MM.1S (cell line): ENCODE measurements at regions not wholly inside any gene's neighbourhood (a gene's known extent, or its start where the extent isn't known, plus 50 kb on each side); places are given as distances from the start of the nearest gene placed in this dataset.

Experiments used
- EZH2 ChIP-seq: fragments of 300-600 bp; sonication (generic); optimal IDR thresholded peaks from 2 replicates; pipeline ENCODE3; 2017; ENCODE audit warnings: low read depth, mild to moderate bottlenecking, antibody characterized with exemption, low read length, mixed read lengths
- EZH2phosphoT487 ChIP-seq: fragments of 300-600 bp; sonication (generic); IDR thresholded peaks from 2 replicates; pipeline ENCODE4 v1.6.1; 2018; ENCODE audit warnings: antibody characterized with exemption, low read length
- TF ChIP-seq, protein P1 (sequence below): fragments of 300-600 bp; sonication (generic); IDR thresholded peaks from 2 replicates; pipeline ENCODE4 v1.5.1; 2016; ENCODE audit warnings: antibody characterized with exemption, low read length, mixed read lengths

DNA sequence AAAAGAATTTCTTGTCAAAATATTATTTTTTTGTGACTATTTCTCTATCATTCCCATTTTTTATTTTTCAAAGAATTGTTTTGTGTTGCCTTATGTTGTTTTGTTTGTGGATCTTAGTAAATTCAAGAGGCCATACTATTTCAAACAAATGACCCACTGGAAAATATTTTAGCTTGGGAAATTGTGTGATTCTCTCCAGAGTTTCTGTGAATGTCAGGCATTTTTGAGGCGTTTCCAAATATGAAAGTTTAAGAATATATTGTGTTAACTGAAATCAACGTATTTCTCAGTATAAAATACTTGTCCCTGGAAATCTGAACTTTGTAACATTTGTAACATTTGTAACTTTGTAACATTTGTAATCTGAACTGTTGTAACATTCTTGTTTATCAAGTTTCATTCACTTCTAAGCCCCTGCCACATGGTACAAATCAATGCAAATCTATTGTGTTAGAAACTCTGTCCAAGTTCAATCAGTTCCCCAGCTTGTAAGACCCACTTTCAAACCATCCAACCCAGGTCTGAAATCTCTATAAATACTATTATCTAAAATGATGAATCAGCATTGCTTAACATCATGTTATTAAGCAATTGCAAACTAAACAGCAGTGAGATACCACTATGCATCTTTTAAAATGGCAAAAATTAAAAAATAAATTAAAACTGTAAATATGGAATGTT, 465.4 kb upstream of the GRID2 start:
- TF ChIP-seq, protein P1, sequence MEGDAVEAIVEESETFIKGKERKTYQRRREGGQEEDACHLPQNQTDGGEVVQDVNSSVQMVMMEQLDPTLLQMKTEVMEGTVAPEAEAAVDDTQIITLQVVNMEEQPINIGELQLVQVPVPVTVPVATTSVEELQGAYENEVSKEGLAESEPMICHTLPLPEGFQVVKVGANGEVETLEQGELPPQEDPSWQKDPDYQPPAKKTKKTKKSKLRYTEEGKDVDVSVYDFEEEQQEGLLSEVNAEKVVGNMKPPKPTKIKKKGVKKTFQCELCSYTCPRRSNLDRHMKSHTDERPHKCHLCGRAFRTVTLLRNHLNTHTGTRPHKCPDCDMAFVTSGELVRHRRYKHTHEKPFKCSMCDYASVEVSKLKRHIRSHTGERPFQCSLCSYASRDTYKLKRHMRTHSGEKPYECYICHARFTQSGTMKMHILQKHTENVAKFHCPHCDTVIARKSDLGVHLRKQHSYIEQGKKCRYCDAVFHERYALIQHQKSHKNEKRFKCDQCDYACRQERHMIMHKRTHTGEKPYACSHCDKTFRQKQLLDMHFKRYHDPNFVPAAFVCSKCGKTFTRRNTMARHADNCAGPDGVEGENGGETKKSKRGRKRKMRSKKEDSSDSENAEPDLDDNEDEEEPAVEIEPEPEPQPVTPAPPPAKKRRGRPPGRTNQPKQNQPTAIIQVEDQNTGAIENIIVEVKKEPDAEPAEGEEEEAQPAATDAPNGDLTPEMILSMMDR, result no peak
- TF ChIP-seq EZH2 (no peak), EZH2phosphoT487 (no peak)
